DMS 273 (cell line): ENCODE measurements at regions not wholly inside any gene's neighbourhood (a gene's known extent, or its start where the extent isn't known, plus 50 kb on each side); places are given as distances from the start of the nearest gene placed in this dataset.

ENCODE experiments used
- DNase-seq: peaks from one replicate; lab custom pipeline; 2025; ENCODE audit not compliant: unreplicated experiment; lab: John Stamatoyannopoulos, UW

- DNase-seq, result no peak
Observed at GRCh38 chr15:69505956-69506556, 53.4 kb downstream of the RPLP1 start.

GRCh38 chr15:69508659-69509058 lies 56.0 kb downstream of the RPLP1 start:
- DNase-seq, result no peak

GRCh38 chr15:69509131-69509530 lies 56.5 kb downstream of the RPLP1 start:
- DNase-seq, result no peak

GRCh38 chr15:69510556-69510955 lies 57.9 kb downstream of the RPLP1 start:
- DNase-seq, result no peak

- DNase-seq, result no peak
Observed at GRCh38 chr15:69511015-69511414, 58.4 kb downstream of the RPLP1 start.

- no peak for DNase-seq
Observed at GRCh38 chr15:69511716-69512340, 59.2 kb downstream of the RPLP1 start.

- DNase-seq, result no peak
Observed at GRCh38 chr15:69513450-69513960, 60.9 kb downstream of the RPLP1 start.

- no peak for DNase-seq
Observed at GRCh38 chr15:69513986-69514385, 61.4 kb downstream of the RPLP1 start.

- DNase-seq, result no peak
Observed at GRCh38 chr15:69515508-69515907, 62.9 kb downstream of the RPLP1 start.

- no peak for DNase-seq
Observed at GRCh38 chr15:69515926-69516325, 63.3 kb downstream of the RPLP1 start.

GRCh38 chr15:69517052-69517451 lies 64.4 kb downstream of the RPLP1 start:
- no peak for DNase-seq

- no peak for DNase-seq
Observed at GRCh38 chr15:69518806-69519205, 66.2 kb downstream of the RPLP1 start.

- DNase-seq, result no peak
Observed at GRCh38 chr15:69520067-69520466, 67.4 kb downstream of the RPLP1 start.

- DNase-seq, result no peak
Observed at GRCh38 chr15:69522361-69522760, 69.7 kb downstream of the RPLP1 start.

- peak; percentile 80 for DNase-seq
Observed at GRCh38 chr15:69523010-69524001, 70.7 kb downstream of the RPLP1 start.

- DNase-seq, result no peak
Observed at GRCh38 chr15:69524296-69524695, 71.7 kb downstream of the RPLP1 start.

- DNase-seq, result no peak
Observed at GRCh38 chr15:69524814-69525213, 72.2 kb downstream of the RPLP1 start.

- no peak for DNase-seq
Observed at GRCh38 chr15:69525543-69525942, 72.9 kb downstream of the RPLP1 start.

GRCh38 chr15:69526081-69527061 lies 73.8 kb downstream of the RPLP1 start:
- no peak for DNase-seq

GRCh38 chr15:69529141-69529540 lies 76.5 kb downstream of the RPLP1 start:
- no peak for DNase-seq
